HG03469 (cell line): ENCODE measurements at regions not wholly inside any gene's neighbourhood (a gene's known extent, or its start where the extent isn't known, plus 50 kb on each side); places are given as distances from the start of the nearest gene placed in this dataset.

Experiments used
- ATAC-seq: cut with Tn5 transposase; IDR thresholded peaks from one replicate; pipeline ENCODE4 v1.9.1; 2021; ENCODE audit warnings: mild to moderate bottlenecking, moderate library complexity, moderate number of reproducible peaks; ENCODE audit not compliant: unreplicated experiment

- no peak for ATAC-seq
These were observed 433.2 kb upstream of the MEX3C start for GRCh38 chr18:51630706-51631105.

DNA sequence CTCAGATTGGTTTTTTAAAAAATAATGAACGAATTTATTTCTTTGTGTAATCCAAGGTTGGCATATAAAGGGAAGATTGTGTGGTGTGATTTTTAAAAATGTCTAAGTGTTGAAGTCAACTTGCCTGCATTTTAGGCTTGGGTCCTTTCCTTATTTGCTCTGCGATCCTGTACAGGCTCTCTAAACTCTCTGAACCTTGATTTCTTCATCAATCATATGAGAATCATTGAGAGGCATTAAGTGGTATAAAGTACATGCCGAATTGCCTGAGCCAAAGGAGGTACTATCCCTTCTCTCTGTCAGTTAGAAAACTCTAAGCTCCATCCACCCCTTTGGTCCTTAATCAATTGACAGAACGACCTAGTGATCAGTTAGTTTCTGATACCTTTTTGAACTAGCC lies 440.4 kb upstream of the MEX3C start:
- no peak for ATAC-seq

- ATAC-seq = no peak
These were observed 442.1 kb upstream of the MEX3C start for GRCh38 chr18:51639541-51639940.

- no peak for ATAC-seq
These were observed 446.0 kb upstream of the MEX3C start for GRCh38 chr18:51643483-51643882.

DNA sequence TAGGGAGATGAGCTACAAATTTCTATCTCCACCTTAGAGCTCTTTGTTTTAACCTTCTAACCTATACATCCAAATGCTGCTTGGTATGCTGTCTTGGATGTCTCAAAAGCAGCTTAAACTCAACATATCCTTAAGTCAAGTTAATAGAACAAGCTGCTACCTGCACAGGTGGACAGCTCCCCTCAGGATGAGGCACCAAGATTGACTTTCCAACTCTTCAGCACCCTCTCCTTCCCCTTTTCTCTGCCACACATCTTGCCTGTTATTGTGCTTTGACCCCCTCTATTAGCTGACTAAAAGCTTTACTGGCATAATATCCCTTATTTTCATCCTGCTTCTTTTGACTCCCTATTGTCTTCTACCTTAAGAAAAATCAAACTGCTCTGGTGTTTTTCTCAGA lies 448.1 kb upstream of the MEX3C start:
- no peak for ATAC-seq

- no peak for ATAC-seq
These were observed 449.9 kb upstream of the MEX3C start for GRCh38 chr18:51647346-51647745.

- ATAC-seq = no peak
These were observed 450.5 kb upstream of the MEX3C start for GRCh38 chr18:51647942-51648341.

GRCh38 chr18:51649796-51650195 lies 452.3 kb upstream of the MEX3C start:
- ATAC-seq = no peak

- no peak for ATAC-seq
These were observed 454.3 kb upstream of the MEX3C start for GRCh38 chr18:51651761-51652160.

GRCh38 chr18:51653507-51654213 lies 456.2 kb upstream of the MEX3C start:
- ATAC-seq = no peak

DNA sequence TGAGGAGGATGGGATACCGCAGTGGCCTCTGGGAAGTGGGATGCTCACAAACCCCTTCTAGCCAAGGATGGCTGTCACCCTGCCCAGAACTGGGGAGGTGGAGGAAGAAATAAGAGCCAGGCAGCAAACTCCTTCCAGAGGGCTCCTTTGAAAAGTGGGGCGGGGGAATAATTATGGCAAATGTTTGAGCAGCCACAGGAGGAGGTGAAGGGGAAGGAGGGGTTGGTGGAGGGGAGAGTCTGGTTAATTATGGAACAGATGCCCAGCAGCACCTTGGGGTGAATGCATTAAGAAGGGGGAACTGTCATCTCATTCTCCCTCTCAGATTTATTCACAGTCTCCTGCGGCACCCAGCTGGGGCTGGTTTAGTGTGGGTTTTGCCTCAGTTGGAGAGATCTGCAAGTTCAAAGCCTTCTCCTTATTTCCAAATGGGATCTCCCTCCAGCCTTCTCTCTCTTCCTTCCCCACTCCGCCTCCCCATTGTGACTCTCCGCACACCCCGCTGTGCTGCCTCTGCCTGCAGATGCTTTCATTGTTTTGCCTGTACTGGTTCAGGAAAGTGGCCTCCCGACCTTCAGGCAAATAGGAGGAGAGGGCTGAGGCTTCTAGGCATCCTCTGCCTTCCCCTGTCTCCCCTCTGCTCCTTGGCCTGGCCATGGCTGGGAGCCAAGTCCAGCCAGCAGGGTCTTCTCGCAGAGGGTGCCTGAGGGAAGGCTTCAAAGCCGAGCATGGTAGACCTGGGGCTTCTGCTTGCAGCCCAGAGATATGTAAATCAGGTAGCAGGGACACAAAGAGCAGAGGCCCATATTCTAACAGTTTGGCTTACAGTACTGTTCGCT lies 457.2 kb upstream of the MEX3C start:
- ATAC-seq = peak; percentile 66

GRCh38 chr18:51655327-51655698 lies 457.8 kb upstream of the MEX3C start:
- ATAC-seq = peak; percentile 80

GRCh38 chr18:51656249-51656648 lies 458.8 kb upstream of the MEX3C start:
- ATAC-seq = no peak

DNA sequence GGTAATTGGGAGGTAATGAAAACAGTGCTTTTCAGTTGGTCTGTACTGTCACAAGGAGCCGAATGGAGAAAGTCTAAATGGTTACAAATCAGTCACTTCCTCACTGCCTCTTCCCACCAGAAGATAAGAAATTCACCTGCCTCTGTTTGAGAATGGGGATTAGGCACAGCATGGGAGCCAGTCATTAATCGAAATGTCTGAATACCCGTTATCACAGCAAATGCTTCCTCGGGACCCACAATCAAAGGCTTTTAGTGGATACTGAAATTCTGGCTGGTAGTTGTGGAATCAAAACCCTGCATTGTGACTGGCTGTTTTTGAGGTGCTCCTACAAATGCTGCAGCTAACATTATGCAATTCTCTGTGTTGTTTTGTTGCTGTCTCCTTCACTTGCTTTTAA lies 461.0 kb upstream of the MEX3C start:
- ATAC-seq = no peak

GRCh38 chr18:51659781-51660180 lies 462.3 kb upstream of the MEX3C start:
- ATAC-seq = no peak

DNA sequence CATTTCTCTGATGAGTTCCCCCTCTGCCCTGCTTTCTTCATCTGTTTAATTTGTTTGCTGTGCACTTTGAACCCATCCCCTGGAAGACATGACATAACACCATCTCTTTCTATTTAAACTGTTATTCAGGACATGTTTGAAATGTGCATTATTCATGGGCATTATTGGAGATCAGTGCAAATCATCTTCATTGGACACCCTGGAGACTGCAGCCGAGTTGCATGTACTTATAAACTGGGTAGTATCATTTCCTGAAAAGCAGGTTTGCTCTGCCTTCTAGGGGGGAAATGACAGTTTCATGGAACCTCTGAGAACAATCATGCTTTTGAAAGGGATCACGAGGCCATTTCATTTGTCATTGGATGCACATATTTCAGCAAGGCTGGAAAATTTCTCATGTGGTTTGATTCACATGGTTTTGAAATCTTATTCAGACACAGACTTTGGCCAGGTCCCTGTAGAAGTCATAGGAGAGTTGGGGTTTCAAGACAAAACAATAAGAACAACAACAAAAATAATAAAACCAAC lies 462.8 kb upstream of the MEX3C start:
- ATAC-seq = no peak

- ATAC-seq = no peak
These were observed 466.8 kb upstream of the MEX3C start for GRCh38 chr18:51664236-51664635.

GRCh38 chr18:51666763-51667191 lies 469.3 kb upstream of the MEX3C start:
- ATAC-seq = no peak

DNA sequence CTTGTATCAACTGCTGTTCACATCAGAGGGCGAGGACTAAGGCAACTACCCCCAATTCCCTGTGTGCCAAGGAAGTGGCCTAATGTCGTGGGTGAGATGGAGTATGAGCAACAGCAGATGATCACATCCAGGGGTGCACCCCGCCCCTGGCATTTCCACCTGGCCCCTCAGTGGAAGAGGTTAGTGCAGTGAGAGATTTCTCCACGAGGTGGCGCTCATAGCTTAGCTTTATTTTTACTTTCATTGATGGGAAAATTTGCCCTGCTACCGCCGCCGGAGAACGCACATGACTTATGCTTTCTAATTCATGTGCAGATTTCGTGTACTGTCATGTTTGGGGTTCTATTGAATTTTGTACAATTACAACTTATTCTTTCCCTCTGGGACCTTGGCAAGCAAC lies 470.6 kb upstream of the MEX3C start:
- ATAC-seq = peak; percentile 47

DNA sequence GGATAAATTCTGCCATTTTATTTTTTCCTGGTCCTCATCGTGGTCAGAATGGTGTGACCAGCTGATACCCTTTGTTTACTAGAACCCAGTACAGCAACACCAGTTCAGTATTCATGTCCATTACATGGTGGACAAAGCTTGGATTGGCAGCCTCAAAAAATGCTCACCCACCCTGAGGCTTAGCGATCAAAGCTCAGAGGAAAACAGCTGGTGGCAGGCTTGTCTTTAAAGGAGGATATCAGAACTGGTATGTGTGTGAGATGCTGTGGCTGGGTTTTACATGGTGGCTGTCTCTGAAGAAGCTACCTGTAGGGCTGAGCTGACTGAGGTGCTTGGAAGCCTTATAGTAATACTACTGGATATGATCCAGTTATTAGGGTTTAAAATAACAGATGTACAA lies 471.1 kb upstream of the MEX3C start:
- no peak for ATAC-seq

GRCh38 chr18:51686590-51686989 lies 489.1 kb upstream of the MEX3C start:
- ATAC-seq = no peak
